Panc1 (cell line): ENCODE measurements at regions not wholly inside any gene's neighbourhood (a gene's known extent, or its start where the extent isn't known, plus 50 kb on each side); places are given as distances from the start of the nearest gene placed in this dataset.

ENCODE experiments used
- CTCF ChIP-seq: fragments of 450-650 bp; IDR thresholded peaks from 2 replicates; pipeline ENCODE4 v1.5.1; 2017; ENCODE audit warnings: mild to moderate bottlenecking
- POLR2AphosphoS5 ChIP-seq: IDR thresholded peaks from 2 replicates; pipeline ENCODE4 v1.6.1; 2012; ENCODE audit warnings: mild to moderate bottlenecking, low read depth, low read length, moderate library complexity
- REST ChIP-seq, 2 experiments: IDR thresholded peaks; 2 replicates each; pipeline ENCODE4 v1.6.1; 2011 to 2012; ENCODE audit warnings: low read depth in 2 of 2, control low read depth in 1 of 2, low read length in 1 of 2, mild to moderate bottlenecking in 1 of 2, moderate library complexity in 1 of 2; ENCODE audit not compliant: insufficient read depth in 1 of 2
- TCF7L2 ChIP-seq: IDR thresholded peaks from 2 replicates; pipeline ENCODE4 v1.6.1; 2011; ENCODE audit warnings: mild to moderate bottlenecking, low read depth, low read length, inconsistent platforms

GRCh38 chr7:22005151-22005550, 59.5 kb upstream of the CDCA7L start:
- no peak for TF ChIP-seq CTCF
- TF ChIP-seq POLR2AphosphoS5 = no peak
- TF ChIP-seq REST (IDR thresholded peaks at IDR 0.05; ENCODE audit: insufficient read depth in 1 of 2, low read depth in 2 of 2, low read length in 1 of 2) = no peak
- TF ChIP-seq TCF7L2 = no peak
